Neural progenitor cell (in vitro differentiated cells): ENCODE measurements at regions not wholly inside any gene's neighbourhood (a gene's known extent, or its start where the extent isn't known, plus 50 kb on each side); places are given as distances from the start of the nearest gene placed in this dataset.

Experiments used
- EZH2 ChIP-seq: fragments of 200-600 bp; sonication (generic); IDR thresholded peaks from 2 replicates; pipeline ENCODE4 v1.6.1; 2017; ENCODE audit warnings: antibody characterized with exemption, mild to moderate bottlenecking, moderate library complexity
- TF ChIP-seq, protein P1 (sequence below): fragments of 200-600 bp; sonication (generic); IDR thresholded peaks from 2 replicates; pipeline ENCODE4 v1.5.1; 2017; ENCODE audit warnings: antibody characterized with exemption, mild to moderate bottlenecking

DNA sequence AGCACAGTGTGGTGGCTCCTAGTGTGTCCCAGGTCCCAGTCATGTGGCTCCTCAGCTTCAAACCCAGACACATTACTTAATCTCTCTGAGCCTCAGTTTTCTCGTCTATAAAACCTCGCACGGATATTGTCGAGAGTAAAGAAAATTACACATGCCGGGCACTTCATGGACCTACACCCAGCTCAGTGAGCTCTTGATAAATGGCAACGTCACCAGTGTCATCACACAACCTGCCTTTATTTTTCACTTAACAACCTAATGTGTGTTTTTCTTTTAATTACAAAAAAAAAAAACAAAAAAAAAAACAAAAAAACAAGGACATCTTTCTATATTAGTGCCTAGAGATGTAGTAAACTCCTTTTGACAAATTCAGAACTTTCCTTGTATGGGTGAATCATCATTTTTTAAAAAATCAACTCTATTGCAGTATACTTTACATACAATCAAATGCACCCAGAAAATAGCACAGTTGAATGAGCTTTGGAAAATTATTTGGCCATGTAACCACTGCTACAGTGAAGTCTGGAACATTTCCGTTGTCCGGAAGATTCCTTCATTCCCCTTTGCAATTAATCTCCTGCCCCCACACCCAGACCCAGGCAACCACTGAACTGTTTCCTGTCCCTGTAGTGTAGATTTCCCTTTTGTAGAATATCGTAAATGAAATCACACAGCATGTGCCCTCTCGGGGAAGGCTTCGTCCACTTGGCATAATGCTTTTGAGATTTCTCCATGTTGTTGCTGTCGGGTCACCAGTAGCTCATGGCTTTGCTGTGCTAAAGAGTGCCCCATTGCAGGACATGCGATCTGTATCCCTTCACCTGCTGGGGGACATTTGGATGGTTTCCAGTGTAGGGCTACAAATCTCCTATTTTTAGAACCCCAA, 100.4 kb upstream of the LARP1 start:
- TF ChIP-seq, protein P1, sequence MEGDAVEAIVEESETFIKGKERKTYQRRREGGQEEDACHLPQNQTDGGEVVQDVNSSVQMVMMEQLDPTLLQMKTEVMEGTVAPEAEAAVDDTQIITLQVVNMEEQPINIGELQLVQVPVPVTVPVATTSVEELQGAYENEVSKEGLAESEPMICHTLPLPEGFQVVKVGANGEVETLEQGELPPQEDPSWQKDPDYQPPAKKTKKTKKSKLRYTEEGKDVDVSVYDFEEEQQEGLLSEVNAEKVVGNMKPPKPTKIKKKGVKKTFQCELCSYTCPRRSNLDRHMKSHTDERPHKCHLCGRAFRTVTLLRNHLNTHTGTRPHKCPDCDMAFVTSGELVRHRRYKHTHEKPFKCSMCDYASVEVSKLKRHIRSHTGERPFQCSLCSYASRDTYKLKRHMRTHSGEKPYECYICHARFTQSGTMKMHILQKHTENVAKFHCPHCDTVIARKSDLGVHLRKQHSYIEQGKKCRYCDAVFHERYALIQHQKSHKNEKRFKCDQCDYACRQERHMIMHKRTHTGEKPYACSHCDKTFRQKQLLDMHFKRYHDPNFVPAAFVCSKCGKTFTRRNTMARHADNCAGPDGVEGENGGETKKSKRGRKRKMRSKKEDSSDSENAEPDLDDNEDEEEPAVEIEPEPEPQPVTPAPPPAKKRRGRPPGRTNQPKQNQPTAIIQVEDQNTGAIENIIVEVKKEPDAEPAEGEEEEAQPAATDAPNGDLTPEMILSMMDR = no peak
- no peak for TF ChIP-seq EZH2
